Endodermal cell (in vitro differentiated cells): ENCODE measurements at regions not wholly inside any gene's neighbourhood (a gene's known extent, or its start where the extent isn't known, plus 50 kb on each side); places are given as distances from the start of the nearest gene placed in this dataset.
"Not testable (repeated sequence)": the region's sequence is repeated elsewhere in the genome, so short reads cannot be mapped to it uniquely, and the experiment has no call there.

Source experiments
- DNase-seq: peaks from one replicate; pipeline ENCODE4 v3.0.0-alpha.2; 2017
- H3K27ac ChIP-seq: 2 replicates; pipeline ENCODE4 v1.5.1; 2013; ENCODE audit warnings: mild to moderate bottlenecking, low read depth, low read length, moderate library complexity
- H3K27me3 ChIP-seq: 2 replicates; pipeline ENCODE4 v1.6.1; 2013; ENCODE audit warnings: mild to moderate bottlenecking, low read length, moderate library complexity; ENCODE audit not compliant: insufficient read depth, control insufficient read depth, poor library complexity, severe bottlenecking
- H3K36me3 ChIP-seq: 2 replicates; pipeline ENCODE4 v1.7.0; 2013; ENCODE audit warnings: mild to moderate bottlenecking, low read length, moderate library complexity; ENCODE audit not compliant: control insufficient read depth, insufficient read depth
- H3K4me1 ChIP-seq: one replicate; pipeline ENCODE4 v1.7.0; 2013; ENCODE audit warnings: low read length; ENCODE audit not compliant: control insufficient read depth, insufficient read depth
- H3K4me3 ChIP-seq: 2 replicates; pipeline ENCODE4 v1.5.1; 2013; ENCODE audit warnings: mild to moderate bottlenecking, low read length, moderate library complexity
- H3K9ac ChIP-seq: 2 replicates; pipeline ENCODE4 v1.6.1; 2013; ENCODE audit warnings: mild to moderate bottlenecking, low read length, moderate library complexity; ENCODE audit not compliant: poor library complexity, severe bottlenecking; ENCODE audit errors: extremely low read depth
- H3K9me3 ChIP-seq: 2 replicates; pipeline ENCODE4 v1.6.1; 2013; ENCODE audit warnings: mild to moderate bottlenecking, low read length, moderate library complexity; ENCODE audit not compliant: control insufficient read depth
- H3K27ac Mint-ChIP-seq: 2 replicates; pipeline ENCODE4 v1.8.0; 2020; ENCODE audit warnings: mixed read lengths
- H3K27me3 Mint-ChIP-seq: 2 replicates; pipeline ENCODE4 v1.8.0; 2021; ENCODE audit warnings: mild to moderate bottlenecking, mixed read lengths; ENCODE audit not compliant: insufficient read depth
- H3K36me3 Mint-ChIP-seq: 2 replicates; pipeline ENCODE4 v1.8.0; 2020; ENCODE audit warnings: low read depth, mixed read lengths
- H3K4me1 Mint-ChIP-seq: 2 replicates; pipeline ENCODE4 v1.8.0; 2020; ENCODE audit warnings: mixed read lengths
- H3K4me3 Mint-ChIP-seq: 2 replicates; pipeline ENCODE4 v1.8.0; 2020; ENCODE audit warnings: mild to moderate bottlenecking, moderate library complexity, mixed read lengths
- H3K9me3 Mint-ChIP-seq: 2 replicates; pipeline ENCODE4 v1.8.0; 2020; ENCODE audit warnings: mild to moderate bottlenecking, mixed read lengths
- WGBS, 2 experiments: methylation state at CpG; one replicate each; pipeline versions ENCODE4 v1.1.5 to v1.1.7; 2013; ENCODE audit warnings: missing lambda C conversion rate in 2 of 2, mixed read lengths in 1 of 2; ENCODE audit not compliant: insufficient coverage in 1 of 2, insufficient read length in 1 of 2; 5-methylcytosine and 5-hydroxymethylcytosine counted together
- TF ChIP-seq, protein P1 (sequence below): fragments of 200-600 bp; sonication (generic); conservative IDR thresholded peaks from 2 replicates; pipeline ENCODE4 v1.5.0; 2021; ENCODE audit warnings: antibody characterized with exemption, mild to moderate bottlenecking

GRCh38 chr11:97703851-97704250, 1314.0 kb downstream of the JRKL start:
- Histone ChIP-seq H3K9me3 (no peaks in the 10 kb centered on the region), H3K4me3 (no peak overlapping the region), H3K27ac (no peak overlapping the region), H3K4me1 (no peaks in the 10 kb centered on the region), H3K27me3 (no peaks in the 10 kb centered on the region), H3K36me3 (no peaks in the 10 kb centered on the region), H3K9ac (no peak overlapping the region)
- H3K9me3 Mint-ChIP-seq: peaks cover 10% of the 10 kb centered on the region
- no peak overlapping the region for H3K27ac Mint-ChIP-seq
- H3K4me1 Mint-ChIP-seq: peaks cover 17% of the 10 kb centered on the region
- H3K27me3 Mint-ChIP-seq: no peaks in the 10 kb centered on the region
- no peaks in the 10 kb centered on the region for H3K36me3 Mint-ChIP-seq
- no peak overlapping the region for H3K4me3 Mint-ChIP-seq
- no peak for DNase-seq
- TF ChIP-seq, protein P1, sequence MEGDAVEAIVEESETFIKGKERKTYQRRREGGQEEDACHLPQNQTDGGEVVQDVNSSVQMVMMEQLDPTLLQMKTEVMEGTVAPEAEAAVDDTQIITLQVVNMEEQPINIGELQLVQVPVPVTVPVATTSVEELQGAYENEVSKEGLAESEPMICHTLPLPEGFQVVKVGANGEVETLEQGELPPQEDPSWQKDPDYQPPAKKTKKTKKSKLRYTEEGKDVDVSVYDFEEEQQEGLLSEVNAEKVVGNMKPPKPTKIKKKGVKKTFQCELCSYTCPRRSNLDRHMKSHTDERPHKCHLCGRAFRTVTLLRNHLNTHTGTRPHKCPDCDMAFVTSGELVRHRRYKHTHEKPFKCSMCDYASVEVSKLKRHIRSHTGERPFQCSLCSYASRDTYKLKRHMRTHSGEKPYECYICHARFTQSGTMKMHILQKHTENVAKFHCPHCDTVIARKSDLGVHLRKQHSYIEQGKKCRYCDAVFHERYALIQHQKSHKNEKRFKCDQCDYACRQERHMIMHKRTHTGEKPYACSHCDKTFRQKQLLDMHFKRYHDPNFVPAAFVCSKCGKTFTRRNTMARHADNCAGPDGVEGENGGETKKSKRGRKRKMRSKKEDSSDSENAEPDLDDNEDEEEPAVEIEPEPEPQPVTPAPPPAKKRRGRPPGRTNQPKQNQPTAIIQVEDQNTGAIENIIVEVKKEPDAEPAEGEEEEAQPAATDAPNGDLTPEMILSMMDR: no peak
- WGBS, 2 experiments: 89 to 100% methylated on average over 2 to 3 of the region's 3 CpGs

DNA sequence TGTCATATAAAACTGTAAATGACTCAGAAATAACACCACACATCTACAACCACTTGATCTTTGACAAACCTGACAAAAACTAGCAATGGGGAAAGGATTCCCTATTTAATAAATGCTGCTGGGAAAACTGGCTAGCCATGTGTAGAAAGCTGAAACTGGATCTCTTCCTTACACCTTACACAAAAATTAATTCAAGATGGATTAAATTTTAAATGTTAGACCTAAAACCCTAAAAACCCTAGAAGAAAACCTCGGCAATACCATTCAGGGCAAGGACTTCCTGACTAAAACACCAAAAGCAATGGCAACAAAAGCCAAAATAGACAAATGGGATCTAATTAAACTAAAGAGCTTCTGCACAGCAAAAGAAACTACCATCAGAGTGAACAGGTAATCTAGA, 1315.3 kb upstream of the CNTN5 start:
- not testable (repeated sequence) for H3K27me3 ChIP-seq, H3K4me3 Mint-ChIP-seq, H3K36me3 Mint-ChIP-seq, H3K4me1 ChIP-seq, DNase-seq, H3K4me3 ChIP-seq, H3K36me3 ChIP-seq, H3K9ac ChIP-seq, H3K27ac Mint-ChIP-seq, H3K27ac ChIP-seq, H3K9me3 ChIP-seq, H3K27me3 Mint-ChIP-seq
- 73% methylated on average over 1 of the region's 1 CpG; no CpG with 5 or more reads in 1 of the 2 experiments for WGBS, 2 experiments
- peaks cover 10% of the 10 kb centered on the region for H3K9me3 Mint-ChIP-seq
- H3K4me1 Mint-ChIP-seq: peaks cover 17% of the 10 kb centered on the region

DNA sequence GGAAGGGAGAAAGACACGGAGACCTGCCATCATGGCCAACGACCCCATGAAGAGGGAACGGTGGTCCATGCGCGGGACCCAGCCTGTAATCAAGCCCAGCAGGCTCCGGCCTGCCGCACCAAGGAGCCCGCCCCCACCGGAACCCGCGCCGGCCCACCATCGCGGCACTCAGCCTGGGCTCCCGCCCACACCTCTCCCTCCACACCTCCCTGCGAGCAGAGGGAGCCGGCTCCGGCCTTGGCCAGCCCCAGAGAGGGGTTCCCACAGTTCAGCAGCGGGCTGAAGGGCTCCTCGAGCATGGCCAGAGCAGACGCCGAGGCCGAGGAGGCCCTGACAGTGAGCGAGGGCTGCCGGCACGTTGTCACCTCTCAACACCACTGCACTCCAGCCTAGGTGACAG, 1302.8 kb upstream of the CNTN5 start:
- Mint-ChIP-seq H3K27ac (no peak overlapping the region), H3K4me3 (no peak overlapping the region), H3K9me3 (peaks cover 12% of the 10 kb centered on the region), H3K27me3 (no peaks in the 10 kb centered on the region), H3K36me3 (peaks cover 5% of the 10 kb centered on the region), H3K4me1 (peaks cover 12% of the 10 kb centered on the region)
- DNase-seq: no peak
- no peak overlapping the region for H3K27ac ChIP-seq
- no peak overlapping the region for H3K4me3 ChIP-seq
- TF ChIP-seq, protein P1: no peak
- H3K9me3 ChIP-seq: no peaks in the 10 kb centered on the region
- no peak overlapping the region for H3K9ac ChIP-seq
- H3K4me1 ChIP-seq: peaks cover 10% of the 10 kb centered on the region
- WGBS, 2 experiments: 96% methylated on average over 26 of the region's 26 CpGs; no CpG with 5 or more reads in 1 of the 2 experiments
- H3K36me3 ChIP-seq: no peaks in the 10 kb centered on the region
- no peaks in the 10 kb centered on the region for H3K27me3 ChIP-seq

DNA sequence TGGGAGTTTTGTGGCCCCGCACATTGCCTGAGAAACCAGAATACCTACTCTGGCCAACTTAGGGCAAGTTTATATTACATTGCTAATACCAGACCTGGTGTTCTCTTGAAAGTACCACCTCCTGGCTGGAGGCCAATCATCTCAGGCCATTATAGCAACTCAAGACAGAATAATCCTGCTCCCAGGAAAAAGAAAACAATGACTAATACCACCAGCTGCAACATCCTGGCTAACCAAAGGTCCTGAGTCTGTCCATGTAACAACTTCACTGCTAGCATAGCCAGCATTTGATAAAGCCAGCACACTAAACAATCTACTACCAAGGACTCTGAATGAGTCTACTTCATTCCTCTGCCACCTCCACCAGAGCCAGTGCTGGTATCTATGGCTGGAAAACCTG, 1298.7 kb upstream of the CNTN5 start:
- H3K9me3 Mint-ChIP-seq: peaks cover 11% of the 10 kb centered on the region
- peaks cover 20% of the 10 kb centered on the region for H3K4me1 Mint-ChIP-seq
- H3K27ac Mint-ChIP-seq: no peak overlapping the region
- no peak overlapping the region for H3K9ac ChIP-seq
- H3K27me3 Mint-ChIP-seq: no peaks in the 10 kb centered on the region
- peak; percentile 48 for DNase-seq
- TF ChIP-seq, protein P1: no peak
- no peak overlapping the region for H3K4me3 Mint-ChIP-seq
- no peaks in the 10 kb centered on the region for H3K9me3 ChIP-seq
- H3K4me1 ChIP-seq: peaks cover 10% of the 10 kb centered on the region
- no peaks in the 10 kb centered on the region for H3K36me3 ChIP-seq
- H3K27ac ChIP-seq: no peak overlapping the region
- peaks cover 5% of the 10 kb centered on the region for H3K36me3 Mint-ChIP-seq
- H3K4me3 ChIP-seq: no peak overlapping the region
- 100% methylated on average over 1 of the region's 1 CpG; no CpG with 5 or more reads in 1 of the 2 experiments for WGBS, 2 experiments
- no peaks in the 10 kb centered on the region for H3K27me3 ChIP-seq
